ENCODE measurements at regions not wholly inside any gene's neighbourhood (a gene's known extent, or its start where the extent isn't known, plus 50 kb on each side); places are given as distances from the start of the nearest gene placed in this dataset.

GRCh38 chr3:117887901-117888300 lies 1146.7 kb downstream of the IGSF11 start:
- TF ChIP-seq CTCF (IDR thresholded peaks at IDR 0.05; ENCODE audit: borderline replicate concordance, extremely low read depth, low read length, poor library complexity, severe bottlenecking) (no peak), EZH2 (IDR thresholded peaks at IDR 0.05; ENCODE audit: borderline replicate concordance, low read depth, low read length, severe bottlenecking) (no peak)
